DOHH2 (cell line): ENCODE measurements at regions not wholly inside any gene's neighbourhood (a gene's known extent, or its start where the extent isn't known, plus 50 kb on each side); places are given as distances from the start of the nearest gene placed in this dataset.

Source experiments
- CTCF ChIP-seq: fragments of 200-600 bp; sonication (generic); IDR thresholded peaks from one replicate; pipeline ENCODE4 v1.5.1; 2014; ENCODE audit warnings: antibody characterized with exemption, mild to moderate bottlenecking, low read depth, low read length; ENCODE audit not compliant: poor library complexity, severe bottlenecking
- EZH2phosphoT487 ChIP-seq: fragments of 200-600 bp; sonication (generic); IDR thresholded peaks from 2 replicates; pipeline ENCODE4 v1.6.1; 2017; ENCODE audit warnings: borderline replicate concordance, mild to moderate bottlenecking, antibody characterized with exemption, low read length, moderate library complexity, mixed read lengths

GRCh38 chr4:20447103-20447502, 195.4 kb downstream of the SLIT2 start:
- TF ChIP-seq CTCF = no peak
- no peak for TF ChIP-seq EZH2phosphoT487
